HPDE6-E6E7 (cell line): ENCODE measurements at regions not wholly inside any gene's neighbourhood (a gene's known extent, or its start where the extent isn't known, plus 50 kb on each side); places are given as distances from the start of the nearest gene placed in this dataset.

ENCODE experiments used
- DNase-seq: peaks from one replicate; pipeline ENCODE4 v3.0.0; 2011; ENCODE audit warnings: missing footprints; ENCODE audit errors: extremely low spot score

GRCh38 chr6:153873541-153873940 is 165.5 kb upstream of the OPRM1 start:
- no peak for DNase-seq

DNA sequence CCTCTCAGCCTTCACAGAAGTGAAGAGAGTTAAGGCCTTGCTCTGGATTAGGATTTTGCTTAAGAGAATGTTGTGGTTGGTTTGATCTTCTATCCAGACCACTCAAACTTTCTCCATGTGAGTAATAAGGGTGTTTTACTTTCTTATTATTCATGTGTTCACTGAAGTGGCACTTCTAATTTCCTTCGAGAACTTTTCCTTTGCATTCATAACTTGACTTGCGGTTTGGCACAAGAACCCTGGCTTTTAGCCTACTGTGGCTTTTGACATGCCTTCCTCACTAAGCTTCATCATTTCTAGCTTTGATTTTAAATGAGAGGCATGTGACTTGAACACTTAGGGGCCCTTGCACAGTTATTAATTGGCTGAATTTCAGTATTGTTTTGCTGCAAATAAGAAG is 166.1 kb upstream of the OPRM1 start:
- DNase-seq: no peak

DNA sequence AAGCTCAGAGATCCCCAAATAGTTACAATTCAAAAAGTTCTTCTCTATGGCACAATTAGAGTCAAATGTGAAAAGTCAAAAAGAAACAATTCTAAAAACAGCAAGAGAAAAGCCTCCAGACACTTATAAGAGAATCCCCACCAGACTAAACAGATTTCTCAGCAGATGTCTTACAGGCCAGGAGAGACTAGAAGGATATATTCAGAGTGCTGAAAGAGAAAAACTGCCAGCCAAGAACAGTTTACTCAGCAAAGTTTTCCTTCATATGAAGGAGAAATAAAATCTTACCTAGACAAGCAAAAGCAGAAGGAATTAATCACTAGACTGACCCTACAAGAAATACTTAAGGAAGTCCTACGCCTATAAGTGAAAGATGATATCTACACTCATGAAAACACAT is 176.1 kb upstream of the OPRM1 start:
- no peak for DNase-seq

- DNase-seq: no peak
These were observed 176.9 kb upstream of the OPRM1 start for GRCh38 chr6:153862139-153862538.

GRCh38 chr6:153858529-153858928 is 180.5 kb upstream of the OPRM1 start:
- no peak for DNase-seq

DNA sequence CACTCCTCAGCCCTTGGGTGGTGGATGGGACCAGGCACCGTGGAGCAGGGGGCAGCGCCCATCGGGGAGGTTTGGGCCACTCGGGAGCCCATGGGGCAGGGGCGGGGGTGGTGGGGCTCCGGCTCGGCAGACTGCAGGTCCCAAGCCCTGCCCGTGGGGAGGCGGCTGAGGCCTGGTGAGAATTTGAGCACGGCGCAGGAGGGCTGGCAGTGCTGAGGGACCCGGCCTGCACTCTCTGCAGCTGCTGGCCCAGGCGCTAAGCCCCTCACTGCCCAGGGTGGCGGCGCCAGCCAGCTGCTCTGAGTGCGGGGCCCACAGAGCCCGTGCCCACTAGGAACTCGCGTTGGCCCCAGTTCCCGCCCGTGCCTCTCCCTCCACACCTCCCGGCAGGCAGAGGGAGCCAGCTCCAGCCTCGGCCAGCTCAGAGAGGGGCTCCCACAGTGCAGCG is 182.1 kb upstream of the OPRM1 start:
- no peak for DNase-seq

- DNase-seq: no peak
These were observed 186.6 kb upstream of the OPRM1 start for GRCh38 chr6:153852481-153852880.

- no peak for DNase-seq
These were observed 187.0 kb upstream of the OPRM1 start for GRCh38 chr6:153852034-153852433.

DNA sequence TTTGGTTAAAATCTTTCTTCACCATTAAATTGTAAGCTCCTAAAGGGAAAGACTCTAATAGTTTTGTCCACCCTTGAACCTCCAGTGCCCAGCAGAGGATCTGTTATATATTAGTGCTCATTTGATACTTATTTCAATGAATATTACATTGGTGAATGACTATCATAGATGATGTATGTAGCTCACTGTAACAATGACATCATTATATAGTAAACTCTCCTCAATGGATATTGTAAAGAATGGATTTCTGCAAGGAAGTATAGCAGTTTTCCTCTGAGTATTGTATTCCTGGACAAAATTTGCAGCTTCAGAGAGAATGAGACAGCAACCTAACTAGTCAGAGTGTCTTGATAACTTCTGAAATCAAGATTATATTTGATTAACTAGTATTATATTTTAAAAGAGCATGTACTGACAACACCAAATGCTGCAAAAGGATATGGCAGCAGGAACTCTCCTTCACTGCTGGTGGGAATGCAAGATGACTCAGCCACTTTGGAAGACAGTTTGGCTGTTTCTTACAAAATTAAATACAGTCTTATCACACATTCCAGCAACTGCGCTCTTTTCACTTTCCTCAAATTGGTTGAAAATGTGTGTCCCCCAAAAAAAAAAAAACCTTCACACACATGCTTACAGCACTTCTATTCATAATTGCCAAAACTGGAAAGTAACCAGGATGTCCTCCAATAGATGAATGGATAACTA is 189.8 kb upstream of the OPRM1 start:
- DNase-seq: no peak

DNA sequence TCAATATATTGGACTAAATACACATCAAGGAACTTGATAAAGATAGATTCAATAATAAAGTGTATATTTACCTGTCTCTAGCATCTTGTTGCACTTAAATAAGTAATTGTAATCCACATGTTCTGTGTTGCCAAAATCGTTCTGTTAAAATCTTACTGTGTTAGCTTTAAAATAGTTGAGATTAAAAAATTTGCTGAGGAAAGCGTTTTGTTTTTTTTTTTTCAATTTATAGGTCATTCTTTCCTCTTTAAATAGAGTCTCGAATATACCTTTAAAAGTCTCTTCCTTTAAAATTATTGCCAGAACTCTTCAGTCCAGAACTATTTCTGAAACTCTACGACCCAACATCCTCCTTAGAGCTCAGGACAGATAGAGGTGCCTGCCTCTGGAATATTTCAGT is 195.6 kb upstream of the OPRM1 start:
- no peak for DNase-seq

- no peak for DNase-seq
These were observed 196.5 kb upstream of the OPRM1 start for GRCh38 chr6:153842491-153842890.

DNA sequence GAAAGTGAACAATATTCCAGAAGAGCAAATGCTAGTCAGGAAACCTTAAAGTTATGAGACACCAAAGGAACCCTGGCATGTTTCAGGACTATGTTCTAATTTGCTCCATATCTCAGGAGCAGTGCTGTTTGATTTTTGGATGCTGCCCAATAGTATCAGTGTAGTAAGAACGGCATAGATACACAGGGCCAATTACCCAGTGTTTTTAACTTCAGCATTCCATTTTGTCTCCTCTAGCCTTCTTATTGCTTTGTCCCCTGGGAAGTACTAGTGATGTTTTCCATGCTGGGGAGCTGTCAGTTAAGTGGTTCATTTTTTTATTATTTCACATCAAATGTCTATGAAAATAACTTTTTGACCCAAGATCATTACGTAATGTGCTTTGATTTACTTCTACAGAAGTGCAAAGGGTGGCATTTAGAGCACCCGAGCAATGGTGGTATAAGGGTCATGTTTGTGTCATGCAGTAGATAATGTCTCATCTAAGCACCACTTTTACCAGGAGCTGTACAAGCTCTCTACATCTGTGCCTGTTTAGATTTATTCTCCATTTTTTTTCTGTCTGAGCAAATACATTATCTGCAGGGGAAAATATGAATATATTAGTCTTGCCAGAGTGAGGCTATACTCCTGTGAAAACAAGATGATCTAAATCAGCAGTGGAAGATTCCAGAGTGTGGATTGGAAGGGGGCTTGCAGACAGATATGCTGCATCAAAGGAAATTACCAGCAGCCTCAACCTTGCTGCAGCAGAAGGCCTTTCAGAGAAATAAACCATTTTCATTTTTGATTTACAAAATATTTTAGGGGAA is 198.8 kb upstream of the OPRM1 start:
- DNase-seq: no peak

GRCh38 chr6:153832543-153832942 is 206.5 kb upstream of the OPRM1 start:
- DNase-seq: no peak

GRCh38 chr6:153831350-153832078 is 207.5 kb upstream of the OPRM1 start:
- DNase-seq: no peak

- no peak for DNase-seq
These were observed 221.9 kb upstream of the OPRM1 start for GRCh38 chr6:153817173-153817572.

DNA sequence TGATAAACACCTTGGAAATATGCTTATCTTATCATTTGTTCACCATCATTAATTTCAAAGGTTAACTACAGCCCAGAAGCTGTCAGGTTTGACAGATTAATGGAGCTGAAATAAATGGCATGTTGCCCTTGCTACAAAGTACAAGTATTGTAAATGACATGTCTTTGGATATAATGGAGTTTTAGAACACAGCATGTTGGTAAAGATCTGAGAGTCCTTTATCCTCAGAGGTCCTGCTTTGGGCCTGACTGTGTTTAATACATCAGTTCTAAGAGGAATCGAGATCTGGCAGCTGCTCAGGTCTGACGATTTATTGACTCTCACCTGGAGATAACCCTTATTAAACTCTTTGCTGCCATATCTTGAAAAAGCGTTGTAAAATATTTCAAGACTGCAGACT is 222.7 kb upstream of the OPRM1 start:
- no peak for DNase-seq

DNA sequence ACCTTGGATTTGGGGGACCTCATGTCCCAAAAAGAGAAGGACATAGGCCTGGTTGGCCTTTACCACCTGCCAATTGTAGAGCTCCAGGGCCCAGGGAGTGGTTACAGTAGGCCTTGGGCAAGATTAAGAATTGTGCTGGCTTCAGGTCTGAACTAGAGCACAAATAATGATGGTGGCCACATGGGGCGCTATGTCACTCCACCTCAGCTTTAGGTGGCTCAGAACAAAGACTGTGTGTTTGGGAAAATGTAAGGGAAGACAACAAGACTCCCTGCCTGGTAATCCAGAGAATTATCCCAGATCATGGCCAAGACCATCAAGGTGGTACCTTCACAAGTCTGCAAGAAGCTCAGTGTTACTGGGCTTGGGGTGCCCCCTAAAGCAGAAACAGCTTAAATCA is 224.9 kb upstream of the OPRM1 start:
- DNase-seq: no peak

GRCh38 chr6:153804755-153805330 is 234.2 kb upstream of the OPRM1 start:
- no peak for DNase-seq

- DNase-seq: no peak
These were observed 237.1 kb upstream of the OPRM1 start for GRCh38 chr6:153801917-153802316.

- no peak for DNase-seq
These were observed 238.4 kb upstream of the OPRM1 start for GRCh38 chr6:153800580-153801188.

GRCh38 chr6:153790876-153791473 is 248.1 kb upstream of the OPRM1 start:
- DNase-seq: no peak
